KOPT-K1 (cell line): ENCODE measurements at regions not wholly inside any gene's neighbourhood (a gene's known extent, or its start where the extent isn't known, plus 50 kb on each side); places are given as distances from the start of the nearest gene placed in this dataset.

Source experiments
- H3K27ac ChIP-seq: fragments of 200-600 bp; sonication (generic); 2 replicates; pipeline ENCODE4 v1.5.1; 2016; ENCODE audit warnings: antibody characterized with exemption, mild to moderate bottlenecking, low read depth, low read length; ENCODE audit not compliant: poor library complexity, severe bottlenecking
- H3K36me3 ChIP-seq: fragments of 200-600 bp; sonication (generic); 2 replicates; pipeline ENCODE4 v1.5.1; 2017; ENCODE audit warnings: antibody characterized with exemption, mild to moderate bottlenecking, low read length, moderate library complexity; ENCODE audit not compliant: insufficient read depth
- H3K9me3 ChIP-seq: fragments of 200-600 bp; sonication (generic); 2 replicates; pipeline ENCODE4 v1.5.1; 2017; ENCODE audit warnings: antibody characterized with exemption, low read length, mild to moderate bottlenecking; ENCODE audit not compliant: insufficient read depth, poor library complexity, severe bottlenecking

GRCh38 chr4:133402616-133403015 is 253.5 kb downstream of the PCDH10 start:
- H3K27ac ChIP-seq: no peak overlapping the region
- no peaks in the 10 kb centered on the region for H3K36me3 ChIP-seq
- no peaks in the 10 kb centered on the region for H3K9me3 ChIP-seq

- peaks cover 6% of the 10 kb centered on the region for H3K9me3 ChIP-seq
- no peak overlapping the region for H3K27ac ChIP-seq
- H3K36me3 ChIP-seq: no peaks in the 10 kb centered on the region
These were observed 246.0 kb downstream of the PCDH10 start for GRCh38 chr4:133394971-133395627.

GRCh38 chr4:133390198-133390855 is 241.2 kb downstream of the PCDH10 start:
- Histone ChIP-seq H3K27ac (no peak overlapping the region), H3K9me3 (peaks cover 9% of the 10 kb centered on the region), H3K36me3 (no peaks in the 10 kb centered on the region)

- Histone ChIP-seq H3K9me3 (peaks cover 9% of the 10 kb centered on the region), H3K36me3 (no peaks in the 10 kb centered on the region), H3K27ac (no peak overlapping the region)
These were observed 239.9 kb downstream of the PCDH10 start for GRCh38 chr4:133389029-133389428.

GRCh38 chr4:133385161-133385954 is 236.3 kb downstream of the PCDH10 start:
- H3K36me3 ChIP-seq: no peaks in the 10 kb centered on the region
- H3K9me3 ChIP-seq: peaks cover 5% of the 10 kb centered on the region
- H3K27ac ChIP-seq: no peak overlapping the region

- Histone ChIP-seq H3K9me3 (peaks cover 4% of the 10 kb centered on the region), H3K27ac (no peak overlapping the region), H3K36me3 (no peaks in the 10 kb centered on the region)
These were observed 230.8 kb downstream of the PCDH10 start for GRCh38 chr4:133379681-133380438.

- peaks cover 4% of the 10 kb centered on the region for H3K9me3 ChIP-seq
- no peaks in the 10 kb centered on the region for H3K36me3 ChIP-seq
- H3K27ac ChIP-seq: no peak overlapping the region
These were observed 228.2 kb downstream of the PCDH10 start for GRCh38 chr4:133377286-133377685.

- Histone ChIP-seq H3K27ac (no peak overlapping the region), H3K9me3 (peaks cover 4% of the 10 kb centered on the region), H3K36me3 (no peaks in the 10 kb centered on the region)
These were observed 223.6 kb downstream of the PCDH10 start for GRCh38 chr4:133372699-133373098.

- Histone ChIP-seq H3K27ac (no peak overlapping the region), H3K36me3 (no peaks in the 10 kb centered on the region)
These were observed 206.5 kb downstream of the PCDH10 start for GRCh38 chr4:133355633-133356032.

GRCh38 chr4:133347409-133347808 is 198.3 kb downstream of the PCDH10 start:
- Histone ChIP-seq H3K27ac (no peak overlapping the region), H3K36me3 (no peaks in the 10 kb centered on the region), H3K9me3 (no peaks in the 10 kb centered on the region)

More at GRCh38 chr4:133355633-133356032, 206.5 kb downstream of the PCDH10 start:
- peaks cover 11% of the 10 kb centered on the region for H3K9me3 ChIP-seq

- Histone ChIP-seq H3K27ac (no peak overlapping the region), H3K36me3 (no peaks in the 10 kb centered on the region), H3K9me3 (no peaks in the 10 kb centered on the region)
These were observed 175.4 kb downstream of the PCDH10 start for GRCh38 chr4:133324491-133324890.

GRCh38 chr4:133323670-133324069 is 174.6 kb downstream of the PCDH10 start:
- no peaks in the 10 kb centered on the region for H3K36me3 ChIP-seq
- no peak overlapping the region for H3K27ac ChIP-seq
- no peaks in the 10 kb centered on the region for H3K9me3 ChIP-seq

GRCh38 chr4:133320576-133321170 is 171.6 kb downstream of the PCDH10 start:
- Histone ChIP-seq H3K9me3 (no peaks in the 10 kb centered on the region), H3K27ac (no peak overlapping the region), H3K36me3 (no peaks in the 10 kb centered on the region)

GRCh38 chr4:133316909-133317308 is 167.8 kb downstream of the PCDH10 start:
- Histone ChIP-seq H3K27ac (no peak overlapping the region), H3K9me3 (no peaks in the 10 kb centered on the region), H3K36me3 (no peaks in the 10 kb centered on the region)
